Stimulated activated CD8-positive, alpha-beta memory T cell treated with anti-CD3 and anti-CD28 coated beads, Interleukin-7, amount 100 ng/mL, for 24 hours (primary cell): ENCODE measurements at regions not wholly inside any gene's neighbourhood (a gene's known extent, or its start where the extent isn't known, plus 50 kb on each side); places are given as distances from the start of the nearest gene placed in this dataset.
"Not testable (repeated sequence)": the region's sequence is repeated elsewhere in the genome, so short reads cannot be mapped to it uniquely, and the experiment has no call there.

Source experiments
- DNase-seq: peaks from one replicate; pipeline ENCODE4 v3.0.0-alpha.2; 2020; ENCODE audit warnings: low read depth

- no peak for DNase-seq
Observed at GRCh38 chr5:90338712-90339372, 70.7 kb downstream of the CETN3 start.

- no peak for DNase-seq
Observed at GRCh38 chr5:90337449-90338052, 72.0 kb downstream of the CETN3 start.

GRCh38 chr5:90336752-90337151 is 72.8 kb downstream of the CETN3 start:
- DNase-seq = no peak

GRCh38 chr5:90334741-90335140 is 74.8 kb downstream of the CETN3 start:
- no peak for DNase-seq

GRCh38 chr5:90329911-90330310 is 79.6 kb downstream of the CETN3 start:
- no peak for DNase-seq

GRCh38 chr5:90326995-90327394 is 82.6 kb downstream of the CETN3 start:
- no peak for DNase-seq

- no peak for DNase-seq
Observed at GRCh38 chr5:90325093-90325492, 84.5 kb downstream of the CETN3 start.

- not testable (repeated sequence) for DNase-seq
Observed at GRCh38 chr5:90320348-90320747, 89.2 kb downstream of the CETN3 start.

GRCh38 chr5:90312027-90312426 is 97.5 kb downstream of the CETN3 start:
- DNase-seq = no peak

- DNase-seq = no peak
Observed at GRCh38 chr5:90311401-90311800, 98.2 kb downstream of the CETN3 start.

GRCh38 chr5:90308787-90309585 is 100.6 kb downstream of the CETN3 start:
- DNase-seq = no peak

- DNase-seq = no peak
Observed at GRCh38 chr5:90307782-90308181, 101.8 kb downstream of the CETN3 start.

- no peak for DNase-seq
Observed at GRCh38 chr5:90307322-90307721, 102.2 kb downstream of the CETN3 start.

GRCh38 chr5:90306613-90307012 is 102.9 kb downstream of the CETN3 start:
- no peak for DNase-seq

GRCh38 chr5:90305041-90305720 is 104.4 kb downstream of the CETN3 start:
- no peak for DNase-seq

GRCh38 chr5:90301248-90301647 is 108.3 kb downstream of the CETN3 start:
- no peak for DNase-seq

GRCh38 chr5:90297045-90297764 is 112.4 kb downstream of the CETN3 start:
- no peak for DNase-seq

- DNase-seq = no peak
Observed at GRCh38 chr5:90294604-90295003, 115.0 kb downstream of the CETN3 start.

- DNase-seq = no peak
Observed at GRCh38 chr5:90293931-90294330, 115.6 kb downstream of the CETN3 start.

GRCh38 chr5:90290648-90291047 is 118.9 kb downstream of the CETN3 start:
- no peak for DNase-seq

GRCh38 chr5:90289837-90290236 is 119.7 kb downstream of the CETN3 start:
- no peak for DNase-seq

- DNase-seq = no peak
Observed at GRCh38 chr5:90287036-90287435, 122.5 kb downstream of the CETN3 start.
